ENCODE measurements at regions not wholly inside any gene's neighbourhood (a gene's known extent, or its start where the extent isn't known, plus 50 kb on each side); places are given as distances from the start of the nearest gene placed in this dataset.

GRCh38 chr2:215828528-215829184, 184.7 kb downstream of the MREG start (continued):
- TF ChIP-seq BCL3 (CRISPR knock-in tag; IDR thresholded peaks at IDR 0.05) (no peak), MAFF (IDR thresholded peaks at IDR 0.05; ENCODE audit: low read depth, low read length) (no peak), ZNF879 (CRISPR knock-in tag; IDR thresholded peaks at IDR 0.05) (no peak), ZBTB10 (CRISPR knock-in tag; IDR thresholded peaks at IDR 0.05; ENCODE audit: borderline replicate concordance) (no peak), RAD51 (IDR thresholded peaks at IDR 0.05; ENCODE audit: borderline replicate concordance) (no peak), ZSCAN22 (CRISPR knock-in tag; IDR thresholded peaks at IDR 0.05) (no peak), HMGXB3 (CRISPR knock-in tag; IDR thresholded peaks at IDR 0.05; ENCODE audit: borderline replicate concordance) (peak; percentile 43; the same call in 1 of the 2 replicates), MAF1 (CRISPR knock-in tag; IDR thresholded peaks at IDR 0.05; ENCODE audit: borderline replicate concordance) (no peak), ZNF678 (CRISPR knock-in tag; IDR thresholded peaks at IDR 0.05) (no peak), HDAC6 (IDR thresholded peaks at IDR 0.05; ENCODE audit: low read depth, low read length) (no peak), SMAD3 (CRISPR knock-in tag; IDR thresholded peaks at IDR 0.05) (0 out of 2 replicates have a peak, but pooled peaks have one; percentile 81), ZNF496 (CRISPR knock-in tag; IDR thresholded peaks at IDR 0.05; ENCODE audit: insufficient replicate concordance) (no peak), FOXM1 (CRISPR knock-in tag; IDR thresholded peaks at IDR 0.05) (no peak), MED13 (CRISPR knock-in tag; IDR thresholded peaks at IDR 0.05) (peak; percentile 52; the same call in 1 of the 2 replicates), ZNF567 (CRISPR knock-in tag; IDR thresholded peaks at IDR 0.05; ENCODE audit: borderline replicate concordance) (no peak), CC2D1A (CRISPR knock-in tag; IDR thresholded peaks at IDR 0.05) (no peak), MTERF4 (CRISPR knock-in tag; IDR thresholded peaks at IDR 0.05) (no peak), ZNF543 (CRISPR knock-in tag; IDR thresholded peaks at IDR 0.05) (no peak), FOXJ3 (CRISPR knock-in tag; IDR thresholded peaks at IDR 0.05; ENCODE audit: borderline replicate concordance) (peak; percentile 20; the same call in 1 of the 2 replicates), FOXA3 (CRISPR knock-in tag; IDR thresholded peaks at IDR 0.05) (peak; percentile 65), TBP (CRISPR knock-in tag; IDR thresholded peaks at IDR 0.05) (no peak)

Data from HepG2 (cell line).